ENCODE measurements at regions not wholly inside any gene's neighbourhood (a gene's known extent, or its start where the extent isn't known, plus 50 kb on each side); places are given as distances from the start of the nearest gene placed in this dataset.

DNA sequence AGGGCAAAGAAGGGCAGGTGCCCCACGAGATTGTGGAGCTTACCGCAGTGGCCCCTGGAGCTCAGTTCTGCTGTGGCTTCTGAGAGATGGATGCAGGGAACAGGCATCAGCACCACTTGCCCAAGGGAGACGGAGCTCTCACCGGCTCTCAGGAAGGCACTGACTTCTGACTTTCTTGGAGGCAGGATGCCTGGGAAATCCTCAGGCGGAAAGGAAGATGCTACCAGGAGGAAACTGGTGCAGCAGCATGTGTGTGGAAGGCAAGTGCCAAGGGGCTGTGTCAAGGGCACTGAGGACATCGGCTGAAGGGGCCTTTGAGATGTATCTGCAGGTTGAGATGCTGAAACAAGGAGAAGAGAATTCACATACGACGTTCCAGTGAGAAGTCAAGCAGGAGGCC is 64.0 kb downstream of the FOXA2 start:
- ATAC-seq (no peak), DNase-seq (no peak)
- Histone ChIP-seq H3K36me3 (no peaks in the 10 kb centered on the region), H3K9me3 (no peaks in the 10 kb centered on the region), H3K27ac (no peak overlapping the region), H3K27me3 (peaks cover 0 to 68% (median 25%) of the 10 kb centered on the region in 7 donors), H3K4me1 (no peaks in the 10 kb centered on the region), H3K4me3 (no peak overlapping the region)
- intact Hi-C loops (cut with DNase I) = no loop called here
- TF ChIP-seq CTCF (IDR thresholded peaks at IDR 0.05) = no peak
- WGBS, 2 donors = 77 to 81% methylated on average over 8 of the region's 8 CpGs

DNA sequence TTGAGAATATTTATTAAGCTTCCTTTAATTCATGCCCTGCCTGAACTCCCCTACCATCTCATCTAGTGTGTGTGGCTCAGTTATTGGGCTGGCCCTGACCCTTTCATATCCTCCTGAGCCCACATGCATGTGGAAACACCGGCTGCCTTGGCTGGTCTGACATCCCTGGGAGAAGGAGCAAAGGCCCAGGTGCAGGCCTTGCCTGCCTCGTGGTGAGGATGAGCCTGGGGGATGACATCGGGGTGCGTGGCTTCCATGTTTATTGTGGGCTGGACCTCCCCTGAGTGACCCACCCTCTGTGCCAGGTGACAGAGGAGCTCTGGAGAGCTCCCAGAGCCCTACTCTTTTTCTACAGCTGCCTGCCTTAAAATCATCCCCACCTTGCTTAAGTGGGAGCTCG is 69.1 kb downstream of the FOXA2 start:
- no peak overlapping the region for H3K27ac ChIP-seq
- H3K9me3 ChIP-seq = no peaks in the 10 kb centered on the region
- no peak for TF ChIP-seq CTCF (IDR thresholded peaks at IDR 0.05)
- ATAC-seq (no peak), DNase-seq (no peak)
- 78% methylated on average over 5 of the region's 5 CpGs for WGBS, 2 donors
- H3K27me3 ChIP-seq = peaks cover 0 to 67% (median 11%) of the 10 kb centered on the region in 7 donors
- no peaks in the 10 kb centered on the region for H3K36me3 ChIP-seq
- no peaks in the 10 kb centered on the region for H3K4me1 ChIP-seq
- no peak overlapping the region for H3K4me3 ChIP-seq
- intact Hi-C loops (cut with DNase I) = no loop called here

- no peak for DNase-seq
- WGBS, 2 donors = 78 to 88% methylated on average over 4 of the region's 4 CpGs
- TF ChIP-seq CTCF (IDR thresholded peaks at IDR 0.05) = no peak
Measured at GRCh38 chr20:22513574-22513973, 70.8 kb downstream of the FOXA2 start.

DNA sequence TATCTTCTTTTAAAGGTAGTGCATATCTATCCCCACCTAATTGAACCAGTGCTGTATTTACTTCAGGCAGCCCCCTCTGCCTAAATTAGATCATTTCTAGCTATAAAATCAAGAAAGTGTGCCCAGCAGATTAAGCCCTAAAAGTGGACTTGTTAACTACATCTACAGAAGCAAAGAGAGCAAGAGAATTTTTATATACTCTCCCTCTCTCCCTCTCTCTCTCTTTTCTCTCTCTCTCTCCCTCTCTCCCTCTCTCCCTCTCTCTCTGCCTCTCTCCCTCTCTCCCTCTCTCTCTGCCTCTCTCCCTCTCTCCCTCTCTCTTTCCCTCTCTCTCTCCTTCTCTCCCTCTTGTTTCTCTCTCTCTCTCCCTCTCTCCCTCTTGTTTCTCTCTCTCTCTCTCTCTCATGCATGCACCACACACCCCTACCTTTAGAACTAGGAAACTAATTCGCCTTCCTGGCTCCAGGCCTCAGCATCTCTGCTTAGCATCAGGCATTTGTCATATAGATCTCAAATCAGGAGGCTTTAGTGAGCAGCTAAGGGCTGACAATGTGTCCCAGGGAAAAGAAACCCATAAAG is 71.4 kb downstream of the FOXA2 start:
- H3K36me3 ChIP-seq = no peaks in the 10 kb centered on the region
- no peak overlapping the region for H3K4me3 ChIP-seq
- ATAC-seq (no peak), DNase-seq (no peak)
- WGBS, 2 donors = 56 to 59% methylated on average over 1 of the region's 1 CpG
- no peak overlapping the region for H3K27ac ChIP-seq
- peaks cover 0 to 62% (median 26%) of the 10 kb centered on the region in 7 donors for H3K27me3 ChIP-seq
- TF ChIP-seq CTCF (IDR thresholded peaks at IDR 0.05) = no peak
- no peaks in the 10 kb centered on the region for H3K4me1 ChIP-seq
- intact Hi-C loops (cut with DNase I) = no loop called here
- H3K9me3 ChIP-seq = no peaks in the 10 kb centered on the region

More at GRCh38 chr20:22513574-22513973, 70.8 kb downstream of the FOXA2 start:
- Histone ChIP-seq H3K4me3 (no peak overlapping the region), H3K36me3 (no peaks in the 10 kb centered on the region), H3K27me3 (peaks cover 0 to 59% (median 20%) of the 10 kb centered on the region in 7 donors), H3K4me1 (no peaks in the 10 kb centered on the region), H3K27ac (no peak overlapping the region), H3K9me3 (no peaks in the 10 kb centered on the region)
- intact Hi-C loops (cut with DNase I) = no loop called here
- no peak for ATAC-seq
